ENCODE measurements at regions not wholly inside any gene's neighbourhood (a gene's known extent, or its start where the extent isn't known, plus 50 kb on each side); places are given as distances from the start of the nearest gene placed in this dataset.

GRCh38 chr1:87933171-87933570, 604.5 kb downstream of the LMO4 start:
- no peaks in the 10 kb centered on the region for H3K9me2 ChIP-seq (replicated peaks; ENCODE audit: low read length)
- no peaks in the 10 kb centered on the region for H3K27me3 ChIP-seq (ENCODE audit: low read length)
- intact Hi-C loops (cut with micrococcal nuclease): no loop called here
- no peak overlapping the region for H2AFZ ChIP-seq (ENCODE audit: low read length)
- no peaks in the 10 kb centered on the region for H3K9me3 ChIP-seq (ENCODE audit: low read length)
- TF ChIP-seq CTCF (conservative IDR thresholded peaks at IDR 0.05; ENCODE audit: low read depth, low read length): no peak
- TF ChIP-seq EZH2phosphoT487 (IDR thresholded peaks at IDR 0.05; ENCODE audit: borderline replicate concordance, low read length): no peak
- no peak for TF ChIP-seq EZH2 (IDR thresholded peaks at IDR 0.05; ENCODE audit: low read length, unreplicated experiment)
- no peak for ATAC-seq
- no peak overlapping the region for H3K9ac ChIP-seq (ENCODE audit: low read length)
- ChIA-PET CTCF (interaction anchor here (0.6 kb wide), 1 partner anchor 188 kb away, joined by 5 read pairs; no protein-coding TSS in a partner anchor), POLR2A (ENCODE audit: unreplicated experiment) (no interaction called here)
- no peaks in the 10 kb centered on the region for H3K79me2 ChIP-seq (ENCODE audit: low read length)
- H4K20me1 ChIP-seq (ENCODE audit: low read length): no peaks in the 10 kb centered on the region
- H3K27ac ChIP-seq (ENCODE audit: low read length): no peak overlapping the region
- H3K4me3 ChIP-seq (ENCODE audit: low read length): no peak overlapping the region
- no peaks in the 10 kb centered on the region for H3F3A ChIP-seq (ENCODE audit: low read length, unreplicated experiment)
- H3K4me2 ChIP-seq (ENCODE audit: low read length): no peak overlapping the region
- no peaks in the 10 kb centered on the region for H3K36me3 ChIP-seq (ENCODE audit: low read depth, low read length)
- no peaks in the 10 kb centered on the region for H3K4me1 ChIP-seq (ENCODE audit: insufficient read depth, low read length)
- no peak for DNase-seq
- BruUV-seq (replicated peaks): no TSS peak

DNA sequence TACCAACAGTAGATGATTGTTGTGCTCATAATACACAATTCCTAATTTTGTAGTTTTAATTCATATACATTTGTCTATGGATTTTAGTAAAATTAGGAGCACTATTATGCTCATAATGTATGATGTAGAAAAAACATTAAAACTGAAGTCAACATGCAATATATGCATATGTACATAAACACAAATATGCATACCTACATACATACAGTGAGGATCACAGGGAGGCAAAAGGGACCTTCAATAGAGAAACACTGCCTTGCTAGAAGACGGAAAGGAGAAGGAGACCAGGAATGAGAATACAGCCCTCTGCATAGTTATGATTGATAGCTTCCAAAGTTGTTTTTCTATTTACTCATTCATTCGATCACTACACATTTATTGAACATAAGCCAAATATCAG, 606.5 kb downstream of the LMO4 start:
- intact Hi-C loops (cut with micrococcal nuclease): no loop called here
- H3K4me1 ChIP-seq (ENCODE audit: insufficient read depth, low read length): no peaks in the 10 kb centered on the region
- no peaks in the 10 kb centered on the region for H3F3A ChIP-seq (ENCODE audit: low read length, unreplicated experiment)
- no peak for DNase-seq
- ChIA-PET POLR2A (ENCODE audit: unreplicated experiment) (no interaction called here), CTCF (no interaction called here)
- H3K27me3 ChIP-seq (ENCODE audit: low read length): no peaks in the 10 kb centered on the region
- no peak overlapping the region for H3K4me3 ChIP-seq (ENCODE audit: low read length)
- H3K4me2 ChIP-seq (ENCODE audit: low read length): no peak overlapping the region
- ATAC-seq: no peak
- no TSS peak for BruUV-seq (replicated peaks)
- no peak overlapping the region for H3K27ac ChIP-seq (ENCODE audit: low read length)
- no peak for TF ChIP-seq CTCF (conservative IDR thresholded peaks at IDR 0.05; ENCODE audit: low read depth, low read length)
- no peak for TF ChIP-seq EZH2phosphoT487 (IDR thresholded peaks at IDR 0.05; ENCODE audit: borderline replicate concordance, low read length)
- no peak for TF ChIP-seq EZH2 (IDR thresholded peaks at IDR 0.05; ENCODE audit: low read length, unreplicated experiment)
- H3K36me3 ChIP-seq (ENCODE audit: low read depth, low read length): no peaks in the 10 kb centered on the region
- H3K9me2 ChIP-seq (replicated peaks; ENCODE audit: low read length): no peaks in the 10 kb centered on the region; the same call in 1 of the 2 replicates
- no peaks in the 10 kb centered on the region for H4K20me1 ChIP-seq (ENCODE audit: low read length)
- H3K9me3 ChIP-seq (ENCODE audit: low read length): no peaks in the 10 kb centered on the region
- H3K79me2 ChIP-seq (ENCODE audit: low read length): no peaks in the 10 kb centered on the region
- H2AFZ ChIP-seq (ENCODE audit: low read length): no peak overlapping the region
- no peak overlapping the region for H3K9ac ChIP-seq (ENCODE audit: low read length)

DNA sequence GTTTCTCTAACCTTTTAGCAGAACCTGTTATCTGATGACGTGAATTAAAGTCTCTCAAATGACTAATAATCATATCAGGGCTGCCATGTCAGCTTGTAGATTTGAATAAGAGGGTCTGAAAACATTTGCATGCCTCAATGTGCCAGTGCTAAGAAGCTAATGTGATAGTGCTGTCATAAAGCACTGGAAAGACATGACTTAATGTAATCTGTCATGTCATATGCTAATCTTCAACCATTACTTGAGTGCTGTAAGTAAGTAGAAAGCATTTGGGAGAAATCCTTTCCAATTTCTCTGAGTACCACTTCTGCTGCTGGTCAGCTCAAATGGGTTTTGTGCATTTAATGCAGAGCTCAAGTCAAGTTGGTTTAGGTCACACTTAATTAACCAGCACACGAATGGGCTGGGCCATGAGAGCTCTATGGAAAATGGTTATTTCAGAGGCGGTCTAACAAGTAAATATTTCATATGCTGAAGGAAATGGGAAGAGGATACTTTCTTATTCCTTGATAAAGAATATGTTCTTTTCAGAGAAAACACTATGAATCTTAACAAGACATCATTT, 609.2 kb downstream of the LMO4 start:
- BruUV-seq (replicated peaks): no TSS peak
- H3K9me3 ChIP-seq (ENCODE audit: low read length): no peaks in the 10 kb centered on the region
- no peak for TF ChIP-seq EZH2 (IDR thresholded peaks at IDR 0.05; ENCODE audit: low read length, unreplicated experiment)
- TF ChIP-seq EZH2phosphoT487 (IDR thresholded peaks at IDR 0.05; ENCODE audit: borderline replicate concordance, low read length): no peak
- TF ChIP-seq CTCF (conservative IDR thresholded peaks at IDR 0.05; ENCODE audit: low read depth, low read length): no peak
- H3K27ac ChIP-seq (ENCODE audit: low read length): no peak overlapping the region
- H3K79me2 ChIP-seq (ENCODE audit: low read length): no peaks in the 10 kb centered on the region
- H3K36me3 ChIP-seq (ENCODE audit: low read depth, low read length): no peaks in the 10 kb centered on the region
- intact Hi-C loops (cut with micrococcal nuclease): no loop called here
- POLR2A ChIA-PET (ENCODE audit: unreplicated experiment): no interaction called here
- no peak for ATAC-seq
- H3K4me1 ChIP-seq (ENCODE audit: insufficient read depth, low read length): no peaks in the 10 kb centered on the region
- H3K9me2 ChIP-seq (replicated peaks; ENCODE audit: low read length): peaks cover 4% of the 10 kb centered on the region; the same call in 1 of the 2 replicates
- no peak overlapping the region for H3K4me3 ChIP-seq (ENCODE audit: low read length)
- no peak overlapping the region for H3K9ac ChIP-seq (ENCODE audit: low read length)
- H3F3A ChIP-seq (ENCODE audit: low read length, unreplicated experiment): no peaks in the 10 kb centered on the region
- CTCF ChIA-PET: no interaction called here
- no peak for DNase-seq
- no peaks in the 10 kb centered on the region for H4K20me1 ChIP-seq (ENCODE audit: low read length)
- no peak overlapping the region for H3K4me2 ChIP-seq (ENCODE audit: low read length)
- H2AFZ ChIP-seq (ENCODE audit: low read length): no peak overlapping the region
- no peaks in the 10 kb centered on the region for H3K27me3 ChIP-seq (ENCODE audit: low read length)

Data from PC-3 (cell line).